ENCODE measurements at regions not wholly inside any gene's neighbourhood (a gene's known extent, or its start where the extent isn't known, plus 50 kb on each side); places are given as distances from the start of the nearest gene placed in this dataset.

GRCh38 chr6:163786995-163787671, 372.6 kb downstream of the QKI start:
- no peaks in the 10 kb centered on the region for H3K9me3 ChIP-seq (replicated peaks; ENCODE audit: control insufficient read depth, low read depth, low read length)
- no peak overlapping the region for H3K27ac ChIP-seq (ENCODE audit: low read length)
- no peaks in the 10 kb centered on the region for H3K36me3 ChIP-seq (ENCODE audit: control insufficient read depth, insufficient read depth, low read length)
- peak; percentile 42 for DNase-seq
- H3K27me3 ChIP-seq (ENCODE audit: control insufficient read depth, insufficient read depth, low read length), result no peaks in the 10 kb centered on the region
- no peak overlapping the region for H3K4me3 ChIP-seq (ENCODE audit: low read length)
- H3K4me1 ChIP-seq (ENCODE audit: control insufficient read depth, insufficient read depth, low read length), result peaks cover 28% of the 10 kb centered on the region
- no CpG with 5 or more reads among the region's 2 CpGs for WGBS (ENCODE audit: insufficient coverage)

- Histone ChIP-seq H3K9me3 (replicated peaks; ENCODE audit: control insufficient read depth, low read depth, low read length) (no peaks in the 10 kb centered on the region), H3K4me3 (ENCODE audit: low read length) (no peak overlapping the region), H3K4me1 (ENCODE audit: control insufficient read depth, insufficient read depth, low read length) (peaks cover 34% of the 10 kb centered on the region), H3K27me3 (ENCODE audit: control insufficient read depth, insufficient read depth, low read length) (no peaks in the 10 kb centered on the region), H3K36me3 (ENCODE audit: control insufficient read depth, insufficient read depth, low read length) (no peaks in the 10 kb centered on the region), H3K27ac (ENCODE audit: low read length) (no peak overlapping the region)
- 83% methylated on average over 3 of the region's 7 CpGs for WGBS (ENCODE audit: insufficient coverage)
- DNase-seq, result peak; percentile 48
Observed at GRCh38 chr6:163782436-163783003, 368.0 kb downstream of the QKI start.

GRCh38 chr6:163780994-163781393, 366.5 kb downstream of the QKI start:
- peak; percentile 96 for DNase-seq
- Histone ChIP-seq H3K4me3 (ENCODE audit: low read length) (no peak overlapping the region), H3K4me1 (ENCODE audit: control insufficient read depth, insufficient read depth, low read length) (peaks cover 48% of the 10 kb centered on the region), H3K9me3 (replicated peaks; ENCODE audit: control insufficient read depth, low read depth, low read length) (no peaks in the 10 kb centered on the region), H3K36me3 (ENCODE audit: control insufficient read depth, insufficient read depth, low read length) (no peaks in the 10 kb centered on the region), H3K27ac (ENCODE audit: low read length) (peak overlapping the region; percentile 86), H3K27me3 (ENCODE audit: control insufficient read depth, insufficient read depth, low read length) (no peaks in the 10 kb centered on the region)
- WGBS (ENCODE audit: insufficient coverage), result 19% methylated on average over 4 of the region's 5 CpGs

GRCh38 chr6:163779727-163780284, 365.3 kb downstream of the QKI start:
- Histone ChIP-seq H3K27me3 (ENCODE audit: control insufficient read depth, insufficient read depth, low read length) (no peaks in the 10 kb centered on the region), H3K4me3 (ENCODE audit: low read length) (no peak overlapping the region), H3K9me3 (replicated peaks; ENCODE audit: control insufficient read depth, low read depth, low read length) (no peaks in the 10 kb centered on the region), H3K4me1 (ENCODE audit: control insufficient read depth, insufficient read depth, low read length) (peaks cover 50% of the 10 kb centered on the region), H3K36me3 (ENCODE audit: control insufficient read depth, insufficient read depth, low read length) (no peaks in the 10 kb centered on the region), H3K27ac (ENCODE audit: low read length) (no peak overlapping the region)
- DNase-seq, result no peak
- no CpG with 5 or more reads among the region's 7 CpGs for WGBS (ENCODE audit: insufficient coverage)

- Histone ChIP-seq H3K4me1 (ENCODE audit: control insufficient read depth, insufficient read depth, low read length) (peaks cover 45% of the 10 kb centered on the region), H3K4me3 (ENCODE audit: low read length) (no peak overlapping the region), H3K9me3 (replicated peaks; ENCODE audit: control insufficient read depth, low read depth, low read length) (no peaks in the 10 kb centered on the region), H3K27ac (ENCODE audit: low read length) (peak overlapping the region; percentile 83), H3K27me3 (ENCODE audit: control insufficient read depth, insufficient read depth, low read length) (no peaks in the 10 kb centered on the region), H3K36me3 (ENCODE audit: control insufficient read depth, insufficient read depth, low read length) (no peaks in the 10 kb centered on the region)
- 82% methylated on average over 1 of the region's 1 CpG for WGBS (ENCODE audit: insufficient coverage)
- peak; percentile 65 for DNase-seq
Observed at GRCh38 chr6:163777716-163778115, 363.2 kb downstream of the QKI start.

GRCh38 chr6:163776906-163777686, 362.6 kb downstream of the QKI start:
- Histone ChIP-seq H3K27me3 (ENCODE audit: control insufficient read depth, insufficient read depth, low read length) (no peaks in the 10 kb centered on the region), H3K4me1 (ENCODE audit: control insufficient read depth, insufficient read depth, low read length) (peaks cover 40% of the 10 kb centered on the region), H3K4me3 (ENCODE audit: low read length) (no peak overlapping the region), H3K9me3 (replicated peaks; ENCODE audit: control insufficient read depth, low read depth, low read length) (no peaks in the 10 kb centered on the region), H3K27ac (ENCODE audit: low read length) (peak overlapping the region; percentile 83), H3K36me3 (ENCODE audit: control insufficient read depth, insufficient read depth, low read length) (no peaks in the 10 kb centered on the region)
- WGBS (ENCODE audit: insufficient coverage), result 95% methylated on average over 7 of the region's 10 CpGs
- no peak for DNase-seq

GRCh38 chr6:163776196-163776905, 361.8 kb downstream of the QKI start:
- no peaks in the 10 kb centered on the region for H3K36me3 ChIP-seq (ENCODE audit: control insufficient read depth, insufficient read depth, low read length)
- WGBS (ENCODE audit: insufficient coverage), result 60% methylated on average over 1 of the region's 5 CpGs
- H3K27ac ChIP-seq (ENCODE audit: low read length), result no peak overlapping the region
- no peak for DNase-seq
- H3K4me3 ChIP-seq (ENCODE audit: low read length), result no peak overlapping the region
- H3K9me3 ChIP-seq (replicated peaks; ENCODE audit: control insufficient read depth, low read depth, low read length), result no peaks in the 10 kb centered on the region
- no peaks in the 10 kb centered on the region for H3K27me3 ChIP-seq (ENCODE audit: control insufficient read depth, insufficient read depth, low read length)
- peaks cover 38% of the 10 kb centered on the region for H3K4me1 ChIP-seq (ENCODE audit: control insufficient read depth, insufficient read depth, low read length)

GRCh38 chr6:163775313-163775712, 360.8 kb downstream of the QKI start:
- H3K4me3 ChIP-seq (ENCODE audit: low read length), result no peak overlapping the region
- no peak for DNase-seq
- no peaks in the 10 kb centered on the region for H3K36me3 ChIP-seq (ENCODE audit: control insufficient read depth, insufficient read depth, low read length)
- no CpG with 5 or more reads among the region's 3 CpGs for WGBS (ENCODE audit: insufficient coverage)
- H3K27me3 ChIP-seq (ENCODE audit: control insufficient read depth, insufficient read depth, low read length), result no peaks in the 10 kb centered on the region
- no peaks in the 10 kb centered on the region for H3K9me3 ChIP-seq (replicated peaks; ENCODE audit: control insufficient read depth, low read depth, low read length)
- peaks cover 29% of the 10 kb centered on the region for H3K4me1 ChIP-seq (ENCODE audit: control insufficient read depth, insufficient read depth, low read length)
- H3K27ac ChIP-seq (ENCODE audit: low read length), result no peak overlapping the region

- no peaks in the 10 kb centered on the region for H3K27me3 ChIP-seq (ENCODE audit: control insufficient read depth, insufficient read depth, low read length)
- H3K9me3 ChIP-seq (replicated peaks; ENCODE audit: control insufficient read depth, low read depth, low read length), result no peaks in the 10 kb centered on the region
- H3K36me3 ChIP-seq (ENCODE audit: control insufficient read depth, insufficient read depth, low read length), result no peaks in the 10 kb centered on the region
- 100% methylated on average over 2 of the region's 8 CpGs for WGBS (ENCODE audit: insufficient coverage)
- DNase-seq, result no peak
- H3K4me1 ChIP-seq (ENCODE audit: control insufficient read depth, insufficient read depth, low read length), result peaks cover 26% of the 10 kb centered on the region
- no peak overlapping the region for H3K27ac ChIP-seq (ENCODE audit: low read length)
- H3K4me3 ChIP-seq (ENCODE audit: low read length), result no peak overlapping the region
Observed at GRCh38 chr6:163774485-163774884, 360.0 kb downstream of the QKI start.

GRCh38 chr6:163773646-163774045, 359.1 kb downstream of the QKI start:
- DNase-seq, result no peak
- H3K9me3 ChIP-seq (replicated peaks; ENCODE audit: control insufficient read depth, low read depth, low read length), result no peaks in the 10 kb centered on the region

More at GRCh38 chr6:163773646-163774045, 359.1 kb downstream of the QKI start:
- no peak overlapping the region for H3K4me3 ChIP-seq (ENCODE audit: low read length)
- peaks cover 23% of the 10 kb centered on the region for H3K4me1 ChIP-seq (ENCODE audit: control insufficient read depth, insufficient read depth, low read length)
- H3K36me3 ChIP-seq (ENCODE audit: control insufficient read depth, insufficient read depth, low read length), result no peaks in the 10 kb centered on the region
- H3K27ac ChIP-seq (ENCODE audit: low read length), result no peak overlapping the region
- WGBS (ENCODE audit: insufficient coverage), result 81% methylated on average over 4 of the region's 4 CpGs
- H3K27me3 ChIP-seq (ENCODE audit: control insufficient read depth, insufficient read depth, low read length), result no peaks in the 10 kb centered on the region

Data from muscle of leg (tissue), 3 donors.